Middle frontal gyrus (tissue), 1 donor: ENCODE measurements at regions not wholly inside any gene's neighbourhood (a gene's known extent, or its start where the extent isn't known, plus 50 kb on each side); places are given as distances from the start of the nearest gene placed in this dataset.
"Not testable (repeated sequence)": the region's sequence is repeated elsewhere in the genome, so short reads cannot be mapped to it uniquely, and the experiment has no call there.

ENCODE experiments used
- DNase-seq: peaks from one replicate; pipeline ENCODE4 v3.0.0-alpha.2; 2015; ENCODE audit warnings: low spot score; ENCODE audit errors: extremely low spot score

GRCh38 chr12:54799966-54800365 lies 54.4 kb upstream of the MUCL1 start:
- DNase-seq = not testable (repeated sequence)

GRCh38 chr12:54798651-54799050 lies 55.7 kb upstream of the MUCL1 start:
- DNase-seq = no peak

DNA sequence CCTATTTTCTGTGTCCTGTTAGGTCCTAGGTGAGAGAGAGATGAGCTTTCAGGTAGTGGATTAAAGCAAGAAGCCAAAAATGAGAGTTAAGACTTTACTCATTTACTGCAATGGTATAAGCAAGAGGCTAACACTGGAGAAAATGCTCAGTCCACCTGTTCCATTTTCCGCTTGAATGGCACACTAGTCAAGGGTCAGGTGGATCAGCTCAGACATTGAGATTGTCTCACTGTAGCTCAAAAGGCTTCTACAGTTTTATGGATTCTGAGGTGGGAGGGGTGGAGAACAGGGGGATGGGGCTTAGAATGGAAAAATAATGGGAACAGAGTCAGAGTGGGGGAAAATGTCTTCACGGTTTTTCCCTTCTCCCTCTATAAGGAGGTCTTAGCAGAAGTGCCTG lies 57.3 kb upstream of the MUCL1 start:
- no peak for DNase-seq

DNA sequence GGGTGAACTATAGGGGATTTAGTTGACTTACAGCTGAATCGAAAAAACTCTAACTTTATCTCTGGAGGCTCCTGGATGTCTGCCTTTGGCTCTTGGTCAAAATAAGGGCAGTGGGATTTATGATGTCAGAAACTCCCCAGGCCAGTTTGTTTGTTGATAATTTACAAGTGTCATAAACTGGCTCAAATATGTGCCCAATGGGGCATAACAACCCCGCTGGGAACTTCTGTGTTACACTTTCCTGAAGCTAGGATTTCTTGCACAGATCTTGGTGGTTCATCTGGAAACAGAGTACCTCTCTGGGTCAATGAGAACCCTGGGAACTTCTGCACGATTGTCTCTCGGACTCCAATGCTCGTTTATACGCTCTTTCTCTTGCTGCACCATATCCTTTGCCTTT lies 58.7 kb upstream of the MUCL1 start:
- DNase-seq = no peak

- no peak for DNase-seq
These were observed 68.2 kb upstream of the MUCL1 start for GRCh38 chr12:54786081-54786480.

DNA sequence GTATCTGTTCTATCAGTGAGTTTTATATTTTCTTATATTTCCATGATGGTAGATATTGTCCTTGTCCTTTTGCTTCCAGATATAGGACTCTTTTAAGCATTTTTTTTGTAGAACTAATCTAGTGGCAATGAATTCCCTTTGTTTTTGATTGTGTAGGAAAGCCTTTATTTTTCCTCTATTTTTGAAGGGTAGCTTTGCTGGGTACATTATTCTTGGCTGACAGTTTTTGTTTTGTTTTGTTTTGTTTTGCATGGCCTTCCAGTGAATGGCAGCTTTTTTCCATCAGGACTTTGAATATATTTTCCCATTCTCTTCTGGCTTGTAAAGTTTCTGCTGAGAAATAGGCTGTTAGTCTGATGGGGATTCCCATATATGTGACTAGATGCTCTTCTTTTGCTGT lies 70.2 kb upstream of the MUCL1 start:
- DNase-seq = no peak

DNA sequence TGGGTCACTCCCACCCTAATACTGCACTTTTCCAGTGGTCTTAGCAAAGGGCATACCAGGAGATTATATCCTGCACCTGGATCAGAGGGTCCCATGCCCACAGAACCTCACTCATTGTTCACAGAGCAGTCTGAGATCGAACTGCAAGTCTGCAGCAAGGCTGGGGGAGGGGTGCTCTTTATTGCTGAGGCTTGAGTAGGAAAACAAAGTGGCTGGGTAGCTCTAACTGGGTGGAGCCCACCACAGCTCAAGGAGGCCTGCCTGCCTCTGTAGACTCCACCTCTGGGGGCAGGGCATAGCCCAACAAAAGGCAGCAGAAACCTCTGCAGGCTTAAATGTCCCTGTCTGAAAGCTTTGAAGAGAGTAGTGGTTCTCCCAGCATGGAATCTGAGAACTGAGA lies 77.3 kb upstream of the MUCL1 start:
- DNase-seq = not testable (repeated sequence)

GRCh38 chr12:54773593-54773992 lies 80.7 kb upstream of the MUCL1 start:
- DNase-seq = no peak

GRCh38 chr12:54765652-54766051 lies 88.7 kb upstream of the MUCL1 start:
- DNase-seq = no peak

DNA sequence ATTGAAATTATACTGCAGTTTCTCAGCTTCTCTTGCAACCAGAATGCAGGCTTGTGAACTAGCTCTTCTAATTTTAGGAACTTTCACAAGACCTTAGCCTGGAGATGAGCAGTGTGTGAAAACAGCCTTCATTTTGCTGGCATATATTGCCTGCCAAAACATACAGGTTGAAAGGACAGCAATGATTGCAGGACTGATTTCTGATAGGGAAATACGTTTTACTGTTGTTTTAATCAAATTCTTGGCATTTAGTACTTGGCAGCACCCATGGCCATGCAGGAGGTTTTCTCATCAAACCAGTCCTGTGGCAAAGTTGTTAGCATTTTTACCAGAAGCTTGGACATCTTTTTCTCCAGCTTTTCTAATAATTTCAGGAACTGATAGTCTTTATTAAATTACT lies 91.9 kb upstream of the MUCL1 start:
- DNase-seq = no peak

DNA sequence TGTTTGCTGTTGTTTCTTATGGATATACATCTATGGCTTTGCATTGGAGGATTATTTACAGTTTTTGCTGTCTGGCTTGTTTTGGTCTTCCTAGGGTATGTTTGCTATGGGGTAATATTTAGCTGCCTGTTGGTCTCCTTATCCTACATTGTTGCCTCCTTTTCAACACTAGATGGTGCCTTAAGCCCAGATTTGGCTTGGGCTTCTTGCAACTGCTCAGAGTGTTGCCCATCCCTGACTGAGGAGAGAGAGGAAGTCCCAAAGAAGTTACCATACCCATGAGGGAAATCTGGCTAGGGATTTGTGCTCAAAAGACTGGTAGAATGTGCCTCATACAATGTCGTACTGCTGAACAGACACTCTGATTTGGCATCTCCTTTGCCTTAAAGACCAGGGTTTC lies 94.6 kb upstream of the MUCL1 start:
- DNase-seq = peak; percentile 7

DNA sequence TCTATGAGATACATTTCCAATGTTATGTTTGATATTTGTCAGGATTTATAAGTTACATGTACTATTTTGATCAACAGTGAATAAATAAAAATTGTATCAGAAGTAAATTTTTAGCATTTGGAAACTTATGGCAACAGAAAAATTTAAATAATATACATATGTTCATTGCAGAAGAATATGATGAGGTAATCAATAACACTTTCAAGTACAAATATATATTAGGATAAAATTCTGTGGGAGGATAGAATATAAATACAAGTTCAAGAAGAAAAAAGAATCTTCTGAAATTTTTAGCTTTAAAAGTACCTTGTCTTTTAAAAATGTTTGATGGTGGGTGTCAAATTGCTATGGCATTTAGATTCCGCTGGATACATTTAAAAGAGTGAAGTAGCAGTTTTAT lies 102.8 kb upstream of the MUCL1 start:
- no peak for DNase-seq

- DNase-seq = peak; percentile 45
These were observed 101.1 kb upstream of the DCD start for GRCh38 chr12:54749191-54749818.

DNA sequence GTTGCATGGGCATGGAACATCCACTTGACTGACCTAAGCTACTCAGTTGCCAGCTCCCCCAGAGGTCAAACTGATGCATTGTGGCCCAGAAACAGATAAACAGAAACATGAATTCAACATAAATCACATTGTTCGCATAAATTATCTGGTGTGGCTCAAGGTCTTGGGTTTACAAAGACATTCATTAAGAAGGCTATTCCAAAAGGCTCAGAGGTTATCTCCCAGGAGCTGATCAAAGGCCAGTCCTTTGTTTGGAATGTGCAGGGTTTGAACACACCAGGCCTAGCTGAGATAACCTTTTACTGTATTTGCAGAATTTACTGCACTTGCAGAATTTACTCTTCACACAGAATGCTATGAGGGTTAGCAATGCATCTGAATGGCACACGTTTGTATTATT lies 96.4 kb upstream of the DCD start:
- DNase-seq = no peak

GRCh38 chr12:54740882-54741281 lies 92.7 kb upstream of the DCD start:
- no peak for DNase-seq

DNA sequence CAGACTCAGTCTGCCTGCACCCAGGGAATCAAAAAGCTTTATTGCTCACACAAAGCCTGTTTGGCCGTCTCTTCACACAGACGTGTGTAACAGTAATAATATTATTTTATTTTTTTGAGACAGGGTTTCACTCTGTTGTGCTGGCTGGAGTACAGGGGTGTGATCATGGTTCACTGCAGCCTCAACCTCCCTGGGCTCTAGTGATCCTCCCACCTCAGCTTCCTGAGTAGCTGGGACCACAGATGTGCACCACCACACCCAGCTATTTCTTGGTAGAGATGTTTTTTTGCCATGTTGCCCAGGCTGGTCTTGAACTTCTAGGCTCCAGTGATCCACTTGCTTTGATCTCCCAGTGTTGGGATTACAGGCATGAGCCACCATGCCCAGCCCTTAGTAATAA lies 88.4 kb upstream of the DCD start:
- DNase-seq = no peak

DNA sequence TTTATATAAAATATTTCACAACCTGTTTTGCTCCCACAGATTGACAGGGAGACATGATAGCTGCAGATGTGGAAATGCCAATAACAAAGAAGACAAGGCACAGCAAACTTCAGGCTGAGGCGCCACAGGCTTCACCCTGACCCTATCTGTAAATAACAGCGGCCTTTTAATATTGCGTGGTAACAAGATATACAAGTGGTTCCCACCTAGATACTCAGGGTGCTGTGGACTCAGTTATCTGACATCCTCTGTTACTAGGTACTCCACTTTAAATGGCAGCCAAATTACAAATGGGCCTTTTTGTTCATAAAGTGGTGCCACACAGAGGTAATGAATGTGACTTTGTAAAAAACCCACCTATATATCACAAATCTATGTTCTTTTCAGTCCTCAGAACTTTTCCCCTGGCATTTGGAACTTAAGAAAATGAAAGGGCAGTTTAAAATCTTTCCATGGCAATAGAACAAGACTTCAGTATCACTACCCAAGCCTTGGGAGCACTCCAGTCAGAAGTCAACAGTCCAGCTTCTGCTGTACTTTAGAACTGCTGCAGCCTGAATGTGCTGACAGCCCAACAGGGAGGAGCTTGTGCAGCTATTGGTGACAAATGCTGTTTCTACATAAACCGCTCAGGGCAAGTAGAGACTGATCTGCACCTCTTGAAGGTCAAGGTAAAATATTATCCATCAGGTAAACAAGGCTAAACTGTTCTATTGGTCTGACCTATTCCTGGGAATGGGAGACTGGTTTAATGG lies 86.2 kb upstream of the DCD start:
- DNase-seq = no peak

- peak; percentile 6 for DNase-seq
These were observed 77.2 kb upstream of the DCD start for GRCh38 chr12:54725233-54725843.

DNA sequence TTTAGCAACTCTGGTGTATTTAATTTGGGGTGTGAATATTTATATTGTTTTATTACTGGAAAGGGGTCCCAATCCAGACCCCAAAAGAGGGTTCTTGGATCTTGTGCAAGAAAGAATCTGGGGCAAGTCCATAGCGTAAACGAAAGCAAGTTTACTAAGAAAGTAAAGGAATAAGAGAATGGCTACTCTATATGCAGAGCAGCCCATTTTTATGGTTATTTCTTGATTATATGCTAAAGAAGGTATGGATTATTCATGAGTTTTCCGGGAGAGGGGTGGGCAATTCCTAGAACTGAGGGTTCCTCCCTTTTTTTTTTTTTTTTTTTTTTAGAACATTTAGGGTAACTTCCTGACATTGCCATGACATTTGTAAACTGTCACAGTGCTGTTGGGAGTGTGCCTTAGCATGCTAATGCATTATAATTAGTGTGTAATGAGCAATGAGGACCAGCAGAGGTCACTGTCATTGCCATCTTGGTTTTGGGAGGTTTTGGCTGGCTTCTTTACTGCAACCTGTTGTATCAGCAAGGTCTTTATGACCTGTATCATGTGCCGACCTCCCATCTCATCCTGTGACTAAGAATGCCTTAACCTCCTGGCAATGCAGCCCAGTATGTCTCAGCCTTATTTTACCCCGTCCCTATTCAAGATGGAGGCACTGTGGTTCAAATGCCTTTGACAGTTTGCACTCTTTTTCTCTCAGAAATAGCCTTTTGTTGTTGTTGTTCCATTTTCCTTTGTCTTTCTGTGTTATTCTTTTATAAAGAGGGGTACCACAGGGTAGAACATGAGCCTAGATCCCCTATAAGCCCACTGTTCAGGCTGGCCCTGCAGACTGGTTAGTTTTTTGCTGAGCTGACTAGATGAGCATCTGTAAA lies 75.5 kb upstream of the DCD start:
- no peak for DNase-seq

- no peak for DNase-seq
These were observed 73.1 kb upstream of the DCD start for GRCh38 chr12:54721312-54721711.

DNA sequence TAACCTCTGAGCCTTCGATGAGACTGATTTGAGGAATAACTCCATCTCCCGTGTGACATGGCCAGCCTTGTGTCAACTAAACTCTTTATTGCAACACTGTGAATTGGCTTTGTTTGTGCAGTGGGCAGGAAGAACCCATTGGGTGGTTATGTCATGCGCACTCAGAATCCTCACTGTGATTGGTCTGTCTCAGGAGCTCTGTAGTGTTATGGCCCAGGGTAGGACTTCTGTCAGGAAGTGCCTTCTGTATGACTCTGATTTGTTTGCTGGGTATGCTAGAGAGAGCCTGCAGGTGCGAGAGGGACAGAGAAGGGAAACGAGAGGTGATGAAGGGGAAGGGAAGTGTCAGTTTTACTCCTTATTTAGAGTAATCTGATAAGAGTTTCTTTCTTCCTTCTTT lies 71.5 kb upstream of the DCD start:
- no peak for DNase-seq

- DNase-seq = no peak
These were observed 68.1 kb upstream of the DCD start for GRCh38 chr12:54716261-54716660.
